Muscle of leg (tissue), 3 donors: ENCODE measurements at regions not wholly inside any gene's neighbourhood (a gene's known extent, or its start where the extent isn't known, plus 50 kb on each side); places are given as distances from the start of the nearest gene placed in this dataset.

Experiments
- DNase-seq: peaks from one replicate; pipeline ENCODE4 v3.0.0; 2013
- H3K27ac ChIP-seq: one replicate; pipeline ENCODE4 v1.5.1; 2013; ENCODE audit warnings: mild to moderate bottlenecking, low read length, control low read depth
- H3K27me3 ChIP-seq: one replicate; pipeline ENCODE4 v1.6.1; 2013; ENCODE audit warnings: low read length; ENCODE audit not compliant: control insufficient read depth, insufficient read depth
- H3K36me3 ChIP-seq: one replicate; pipeline ENCODE4 v1.6.1; 2013; ENCODE audit warnings: low read length; ENCODE audit not compliant: control insufficient read depth, insufficient read depth
- H3K4me1 ChIP-seq: one replicate; pipeline ENCODE4 v1.6.1; 2013; ENCODE audit warnings: low read length; ENCODE audit not compliant: control insufficient read depth, insufficient read depth
- H3K4me3 ChIP-seq: one replicate; pipeline ENCODE4 v1.5.1; 2013; ENCODE audit warnings: low read length, control low read depth
- H3K9me3 ChIP-seq: replicated peaks from 2 replicates; pipeline ENCODE4 v1.6.1; 2013; ENCODE audit warnings: low read depth, low read length; ENCODE audit not compliant: control insufficient read depth
- WGBS: methylation state at CpG from one replicate; pipeline ENCODE4 v1.1.5; 2013; ENCODE audit warnings: missing lambda C conversion rate; ENCODE audit not compliant: insufficient coverage; 5-methylcytosine and 5-hydroxymethylcytosine counted together

- Histone ChIP-seq H3K9me3 (no peaks in the 10 kb centered on the region), H3K4me3 (no peak overlapping the region), H3K4me1 (no peaks in the 10 kb centered on the region), H3K27ac (no peak overlapping the region), H3K27me3 (no peaks in the 10 kb centered on the region), H3K36me3 (no peaks in the 10 kb centered on the region)
- DNase-seq = no peak
Observed at GRCh38 chr17:71547904-71548303, 572.9 kb upstream of the SOX9 start.

DNA sequence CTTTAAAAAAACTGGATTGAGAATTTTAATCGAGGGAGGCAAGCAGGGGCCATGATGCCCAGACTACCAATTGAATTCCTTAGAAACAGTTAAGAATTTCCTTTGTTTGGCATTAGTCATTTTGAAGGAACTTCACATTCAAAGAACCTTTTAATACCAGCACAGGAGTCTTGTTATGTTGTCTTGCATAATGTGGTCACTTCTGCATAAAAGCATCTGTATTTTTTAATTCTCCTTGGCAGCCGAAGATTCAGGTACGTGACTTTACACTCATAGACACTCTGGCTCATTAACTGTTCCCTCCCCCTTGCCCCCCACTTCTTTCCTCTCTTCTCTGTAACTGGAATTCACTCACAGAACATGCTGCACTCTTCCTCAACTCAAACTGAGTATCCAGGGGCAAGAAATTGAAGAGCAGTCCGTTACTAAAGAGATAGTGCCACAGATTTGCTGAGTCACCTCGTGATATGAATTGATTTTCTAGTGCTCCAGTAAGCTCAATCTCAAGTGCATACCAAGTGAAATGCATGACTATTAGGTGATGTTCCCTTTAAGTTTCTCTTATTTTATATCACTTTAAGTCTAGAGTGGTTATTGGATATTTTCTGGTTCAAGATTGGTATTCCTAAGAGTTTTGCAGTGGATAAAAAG is 572.2 kb upstream of the SOX9 start:
- no peaks in the 10 kb centered on the region for H3K36me3 ChIP-seq
- no peak overlapping the region for H3K4me3 ChIP-seq
- no peaks in the 10 kb centered on the region for H3K27me3 ChIP-seq
- H3K27ac ChIP-seq = no peak overlapping the region
- WGBS = 79% methylated on average over 2 of the region's 5 CpGs
- H3K9me3 ChIP-seq = no peaks in the 10 kb centered on the region
- DNase-seq = no peak
- H3K4me1 ChIP-seq = no peaks in the 10 kb centered on the region

DNA sequence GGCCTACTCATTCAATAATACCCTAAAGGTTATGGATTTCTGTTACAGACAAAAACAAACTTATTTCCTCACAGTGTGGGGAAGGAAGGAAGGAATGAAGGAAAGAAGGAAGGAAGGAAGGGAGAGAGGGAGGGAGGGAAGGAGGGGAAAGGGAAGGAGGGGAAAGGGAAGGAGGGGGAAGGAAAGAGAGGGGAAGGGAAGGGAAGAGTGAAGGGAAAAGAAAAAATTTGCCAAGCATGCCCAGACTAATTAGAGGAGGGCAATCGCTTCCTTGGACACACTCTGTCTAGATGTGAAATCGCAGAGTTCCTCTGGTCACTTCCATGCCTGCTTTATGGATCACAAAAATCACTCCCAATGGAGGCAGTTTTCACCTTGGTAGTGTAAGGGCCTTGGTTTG is 570.1 kb upstream of the SOX9 start:
- Histone ChIP-seq H3K36me3 (no peaks in the 10 kb centered on the region), H3K4me3 (no peak overlapping the region), H3K27ac (no peak overlapping the region), H3K27me3 (no peaks in the 10 kb centered on the region), H3K9me3 (no peaks in the 10 kb centered on the region), H3K4me1 (no peaks in the 10 kb centered on the region)
- no peak for DNase-seq
- 80% methylated on average over 1 of the region's 2 CpGs for WGBS

GRCh38 chr17:71553381-71553780 is 567.4 kb upstream of the SOX9 start:
- 74% methylated on average over 4 of the region's 5 CpGs for WGBS
- no peaks in the 10 kb centered on the region for H3K9me3 ChIP-seq

DNA sequence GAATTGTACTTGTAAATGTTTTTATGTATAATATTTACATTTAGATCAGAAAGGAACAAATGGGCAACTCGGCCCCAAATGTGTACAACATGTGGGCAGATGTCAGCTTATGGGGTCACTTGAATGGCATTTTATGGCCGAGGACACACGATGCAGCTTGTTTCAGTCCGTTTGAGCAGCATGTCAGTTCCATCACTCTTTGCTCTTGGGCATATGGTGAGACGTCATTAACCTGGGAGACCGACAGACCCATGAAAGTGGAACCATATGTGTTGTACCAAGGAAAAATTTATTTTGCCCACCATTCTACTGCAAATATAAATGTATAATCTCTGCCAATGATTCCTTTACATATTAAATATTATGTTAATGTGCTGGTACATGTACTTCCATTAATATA is 561.9 kb upstream of the SOX9 start:
- Histone ChIP-seq H3K4me3 (no peak overlapping the region), H3K36me3 (no peaks in the 10 kb centered on the region), H3K4me1 (no peaks in the 10 kb centered on the region), H3K27ac (no peak overlapping the region), H3K9me3 (no peaks in the 10 kb centered on the region), H3K27me3 (no peaks in the 10 kb centered on the region)
- DNase-seq = no peak
- 20% methylated on average over 1 of the region's 6 CpGs for WGBS

More at GRCh38 chr17:71553381-71553780, 567.4 kb upstream of the SOX9 start:
- Histone ChIP-seq H3K27me3 (no peaks in the 10 kb centered on the region), H3K4me3 (no peak overlapping the region), H3K27ac (no peak overlapping the region), H3K36me3 (no peaks in the 10 kb centered on the region), H3K4me1 (no peaks in the 10 kb centered on the region)
- DNase-seq = no peak

- no peak for DNase-seq
- Histone ChIP-seq H3K27ac (no peak overlapping the region), H3K4me1 (no peaks in the 10 kb centered on the region), H3K4me3 (no peak overlapping the region), H3K9me3 (no peaks in the 10 kb centered on the region), H3K27me3 (no peaks in the 10 kb centered on the region), H3K36me3 (no peaks in the 10 kb centered on the region)
- WGBS = 25% methylated on average over 1 of the region's 2 CpGs
Observed at GRCh38 chr17:71572343-71572742, 548.5 kb upstream of the SOX9 start.

- Histone ChIP-seq H3K9me3 (peaks cover 3% of the 10 kb centered on the region), H3K4me1 (no peaks in the 10 kb centered on the region), H3K4me3 (no peak overlapping the region), H3K36me3 (no peaks in the 10 kb centered on the region), H3K27me3 (no peaks in the 10 kb centered on the region), H3K27ac (no peak overlapping the region)
- no peak for DNase-seq
- no CpG with 5 or more reads among the region's 1 CpG for WGBS
Observed at GRCh38 chr17:71578446-71578845, 542.4 kb upstream of the SOX9 start.

- H3K4me3 ChIP-seq = no peak overlapping the region
- no peaks in the 10 kb centered on the region for H3K4me1 ChIP-seq
- H3K27ac ChIP-seq = no peak overlapping the region
- H3K9me3 ChIP-seq = peaks cover 3% of the 10 kb centered on the region
- DNase-seq = no peak
- H3K36me3 ChIP-seq = no peaks in the 10 kb centered on the region
- H3K27me3 ChIP-seq = no peaks in the 10 kb centered on the region
Observed at GRCh38 chr17:71580220-71580619, 540.6 kb upstream of the SOX9 start.

DNA sequence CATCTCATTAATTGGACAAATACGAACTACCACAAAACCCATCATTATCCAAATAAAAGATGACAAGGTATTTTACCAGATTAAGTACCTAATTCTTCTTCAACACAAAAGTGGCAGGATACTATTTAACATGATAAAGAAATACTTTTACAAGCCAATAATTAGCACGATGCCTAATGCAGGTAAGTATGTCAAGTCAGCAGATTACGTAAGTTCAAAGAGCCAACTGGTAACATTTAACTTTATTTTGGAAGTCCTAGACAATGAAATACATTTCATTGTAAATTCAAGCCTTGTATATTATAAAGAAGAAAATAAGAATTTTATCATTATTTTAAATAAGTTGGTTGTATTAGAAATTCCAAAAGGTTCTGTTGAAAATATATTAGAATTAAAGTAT is 535.3 kb upstream of the SOX9 start:
- DNase-seq = no peak
- Histone ChIP-seq H3K27me3 (no peaks in the 10 kb centered on the region), H3K4me3 (no peak overlapping the region), H3K36me3 (no peaks in the 10 kb centered on the region), H3K27ac (no peak overlapping the region), H3K9me3 (no peaks in the 10 kb centered on the region), H3K4me1 (no peaks in the 10 kb centered on the region)
- no CpG with 5 or more reads among the region's 3 CpGs for WGBS

GRCh38 chr17:71592431-71592830 is 528.4 kb upstream of the SOX9 start:
- no peak overlapping the region for H3K4me3 ChIP-seq

GRCh38 chr17:71593078-71593477 is 527.7 kb upstream of the SOX9 start:
- Histone ChIP-seq H3K27ac (no peak overlapping the region), H3K4me1 (no peaks in the 10 kb centered on the region), H3K4me3 (no peak overlapping the region), H3K27me3 (no peaks in the 10 kb centered on the region), H3K36me3 (no peaks in the 10 kb centered on the region), H3K9me3 (no peaks in the 10 kb centered on the region)
- DNase-seq = no peak
- 89% methylated on average over 1 of the region's 1 CpG for WGBS

More at GRCh38 chr17:71592431-71592830, 528.4 kb upstream of the SOX9 start:
- H3K27ac ChIP-seq = no peak overlapping the region
- no peaks in the 10 kb centered on the region for H3K9me3 ChIP-seq
- DNase-seq = no peak
- no peaks in the 10 kb centered on the region for H3K36me3 ChIP-seq
- H3K27me3 ChIP-seq = no peaks in the 10 kb centered on the region
- H3K4me1 ChIP-seq = no peaks in the 10 kb centered on the region
